ENCODE measurements at regions not wholly inside any gene's neighbourhood (a gene's known extent, or its start where the extent isn't known, plus 50 kb on each side); places are given as distances from the start of the nearest gene placed in this dataset.

GRCh38 chr5:68886814-68887213 is 207.0 kb upstream of the SLC30A5 start:
- no peak for TF ChIP-seq CTCF (IDR thresholded peaks at IDR 0.05; ENCODE audit: control insufficient read depth, extremely low read depth, insufficient read depth)

GRCh38 chr5:68891718-68892117 is 202.1 kb upstream of the SLC30A5 start:
- no peak for TF ChIP-seq CTCF (IDR thresholded peaks at IDR 0.05; ENCODE audit: control insufficient read depth, extremely low read depth, insufficient read depth)
- no peak overlapping the region for H3K4me3 ChIP-seq (ENCODE audit: low read depth, low read length)
- no peak for DNase-seq (ENCODE audit: low read depth)

More at GRCh38 chr5:68886814-68887213, 207.0 kb upstream of the SLC30A5 start:
- no peak overlapping the region for H3K4me3 ChIP-seq (ENCODE audit: low read depth, low read length)
- no peak for DNase-seq (ENCODE audit: low read depth)

- H3K4me3 ChIP-seq (ENCODE audit: low read depth, low read length) = no peak overlapping the region
- no peak for DNase-seq (ENCODE audit: low read depth)
- no peak for TF ChIP-seq CTCF (IDR thresholded peaks at IDR 0.05; ENCODE audit: control insufficient read depth, extremely low read depth, insufficient read depth)
These were observed 199.1 kb upstream of the SLC30A5 start for GRCh38 chr5:68894673-68895072.

DNA sequence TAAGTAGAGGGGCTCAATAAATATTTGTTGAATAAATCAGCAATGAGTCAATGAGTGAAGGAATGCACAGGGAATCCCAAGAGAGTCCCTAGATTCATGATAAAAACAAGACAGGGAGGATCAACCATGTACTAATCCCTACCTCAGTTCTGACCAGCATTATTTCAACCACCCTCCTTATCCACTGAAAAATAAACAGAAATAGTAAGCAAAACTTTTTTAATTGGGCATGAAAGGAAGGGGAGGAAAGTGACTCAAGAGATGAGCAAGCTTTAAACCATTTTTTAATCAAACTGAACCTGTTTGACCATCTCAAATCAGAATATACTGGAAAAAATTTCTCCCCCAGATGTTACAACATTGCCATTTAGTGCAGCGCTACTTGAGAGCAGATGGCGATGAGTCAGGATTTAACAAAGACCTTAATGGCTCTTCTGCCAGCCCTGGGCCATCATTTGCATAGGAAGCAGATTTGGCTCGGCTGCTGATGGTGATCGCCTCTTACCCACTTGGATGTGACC is 194.8 kb upstream of the SLC30A5 start:
- no peak for TF ChIP-seq CTCF (IDR thresholded peaks at IDR 0.05; ENCODE audit: control insufficient read depth, extremely low read depth, insufficient read depth)
- DNase-seq (ENCODE audit: low read depth) = no peak
- no peak overlapping the region for H3K4me3 ChIP-seq (ENCODE audit: low read depth, low read length)

GRCh38 chr5:68911840-68912690 is 181.7 kb upstream of the SLC30A5 start:
- no peak for DNase-seq (ENCODE audit: low read depth)
- no peak for TF ChIP-seq CTCF (IDR thresholded peaks at IDR 0.05; ENCODE audit: control insufficient read depth, extremely low read depth, insufficient read depth)
- no peak overlapping the region for H3K4me3 ChIP-seq (ENCODE audit: low read depth, low read length)

- no peak for DNase-seq (ENCODE audit: low read depth)
- H3K4me3 ChIP-seq (ENCODE audit: low read depth, low read length) = no peak overlapping the region
- no peak for TF ChIP-seq CTCF (IDR thresholded peaks at IDR 0.05; ENCODE audit: control insufficient read depth, extremely low read depth, insufficient read depth)
These were observed 178.7 kb upstream of the SLC30A5 start for GRCh38 chr5:68915079-68915478.
